ENCODE measurements at regions not wholly inside any gene's neighbourhood (a gene's known extent, or its start where the extent isn't known, plus 50 kb on each side); places are given as distances from the start of the nearest gene placed in this dataset.

GRCh38 chr2:144015655-144016245 is 504.2 kb downstream of the ZEB2 start:
- DNase-seq (ENCODE audit: low read depth), result peak; percentile 96
- no peak overlapping the region for H3K4me3 ChIP-seq (ENCODE audit: low read length)
- TF ChIP-seq, protein P1, sequence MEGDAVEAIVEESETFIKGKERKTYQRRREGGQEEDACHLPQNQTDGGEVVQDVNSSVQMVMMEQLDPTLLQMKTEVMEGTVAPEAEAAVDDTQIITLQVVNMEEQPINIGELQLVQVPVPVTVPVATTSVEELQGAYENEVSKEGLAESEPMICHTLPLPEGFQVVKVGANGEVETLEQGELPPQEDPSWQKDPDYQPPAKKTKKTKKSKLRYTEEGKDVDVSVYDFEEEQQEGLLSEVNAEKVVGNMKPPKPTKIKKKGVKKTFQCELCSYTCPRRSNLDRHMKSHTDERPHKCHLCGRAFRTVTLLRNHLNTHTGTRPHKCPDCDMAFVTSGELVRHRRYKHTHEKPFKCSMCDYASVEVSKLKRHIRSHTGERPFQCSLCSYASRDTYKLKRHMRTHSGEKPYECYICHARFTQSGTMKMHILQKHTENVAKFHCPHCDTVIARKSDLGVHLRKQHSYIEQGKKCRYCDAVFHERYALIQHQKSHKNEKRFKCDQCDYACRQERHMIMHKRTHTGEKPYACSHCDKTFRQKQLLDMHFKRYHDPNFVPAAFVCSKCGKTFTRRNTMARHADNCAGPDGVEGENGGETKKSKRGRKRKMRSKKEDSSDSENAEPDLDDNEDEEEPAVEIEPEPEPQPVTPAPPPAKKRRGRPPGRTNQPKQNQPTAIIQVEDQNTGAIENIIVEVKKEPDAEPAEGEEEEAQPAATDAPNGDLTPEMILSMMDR (IDR thresholded peaks at IDR 0.05; ENCODE audit: insufficient read depth, low read depth, low read length, missing control alignments), result no peak

DNA sequence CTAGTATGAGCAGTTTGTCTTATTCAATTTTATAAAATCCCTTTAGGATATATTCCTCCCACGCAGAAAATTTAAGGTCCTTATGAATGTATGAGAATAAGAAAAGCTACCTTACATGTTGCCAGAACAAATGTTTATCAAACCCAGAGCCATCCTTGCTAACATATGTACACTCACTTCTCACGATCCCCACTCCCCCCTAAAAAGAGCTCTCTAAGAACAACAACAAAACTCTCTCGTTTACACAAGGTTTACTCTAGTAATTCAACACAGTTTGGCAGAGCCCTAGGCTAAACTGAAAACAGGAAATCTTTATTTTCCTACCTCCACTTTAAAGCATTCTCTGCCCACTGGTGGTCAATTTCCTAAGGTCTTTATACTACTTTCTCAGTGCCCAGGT is 504.9 kb downstream of the ZEB2 start:
- no peak for DNase-seq (ENCODE audit: low read depth)
- H3K4me3 ChIP-seq (ENCODE audit: low read length), result no peak overlapping the region
- TF ChIP-seq, protein P1 (IDR thresholded peaks at IDR 0.05; ENCODE audit: insufficient read depth, low read depth, low read length, missing control alignments), result no peak

GRCh38 chr2:144014103-144014502 is 505.8 kb downstream of the ZEB2 start:
- no peak overlapping the region for H3K4me3 ChIP-seq (ENCODE audit: low read length)

DNA sequence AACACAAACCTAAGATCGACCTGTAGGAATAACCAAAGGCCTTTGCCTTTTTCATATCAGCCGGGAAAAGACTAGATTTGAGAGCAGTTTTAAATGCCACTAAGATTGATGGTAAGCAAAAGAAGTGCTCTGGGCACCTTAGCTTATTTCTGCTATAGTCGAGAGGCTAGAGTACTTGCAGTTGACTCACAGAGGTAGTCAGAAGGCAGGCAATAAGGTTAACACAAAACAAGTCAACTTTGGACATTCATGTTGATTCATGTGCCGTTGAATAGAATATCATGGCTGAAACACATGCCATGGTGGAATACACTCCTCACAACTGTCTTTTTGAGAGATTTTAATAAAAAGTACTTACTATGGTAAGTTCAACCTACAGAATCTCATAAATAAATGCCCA is 507.6 kb downstream of the ZEB2 start:
- peak; percentile 79 for DNase-seq (ENCODE audit: low read depth)
- H3K4me3 ChIP-seq (ENCODE audit: low read length), result no peak overlapping the region
- TF ChIP-seq, protein P1 (IDR thresholded peaks at IDR 0.05; ENCODE audit: insufficient read depth, low read depth, low read length, missing control alignments), result no peak

More at GRCh38 chr2:144014103-144014502, 505.8 kb downstream of the ZEB2 start:
- TF ChIP-seq, protein P1 (IDR thresholded peaks at IDR 0.05; ENCODE audit: insufficient read depth, low read depth, low read length, missing control alignments), result no peak
- DNase-seq (ENCODE audit: low read depth), result peak; percentile 73

DNA sequence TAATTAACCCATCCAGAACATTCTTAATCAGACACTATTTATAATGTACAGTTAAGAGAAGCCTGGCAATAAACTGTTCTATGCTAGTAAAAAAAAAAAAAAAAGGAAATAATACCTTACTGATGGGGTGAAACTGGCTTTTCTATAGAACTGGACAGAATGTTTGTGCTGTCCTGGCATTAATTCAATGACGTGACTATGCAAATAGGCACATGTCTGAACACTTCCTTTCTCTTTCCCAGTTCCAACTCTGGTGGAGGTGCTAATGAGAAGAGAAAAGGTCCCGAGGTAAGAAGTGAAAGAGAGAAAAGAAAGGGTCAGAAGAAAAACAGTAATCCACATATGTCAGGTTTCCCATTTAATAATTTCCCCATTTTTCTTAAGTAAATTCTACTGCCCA is 508.4 kb downstream of the ZEB2 start:
- TF ChIP-seq, protein P1 (IDR thresholded peaks at IDR 0.05; ENCODE audit: insufficient read depth, low read depth, low read length, missing control alignments), result no peak
- H3K4me3 ChIP-seq (ENCODE audit: low read length), result no peak overlapping the region
- DNase-seq (ENCODE audit: low read depth), result peak; percentile 72

- no peak overlapping the region for H3K4me3 ChIP-seq (ENCODE audit: low read length)
- TF ChIP-seq, protein P1 (IDR thresholded peaks at IDR 0.05; ENCODE audit: insufficient read depth, low read depth, low read length, missing control alignments), result no peak
- DNase-seq (ENCODE audit: low read depth), result no peak
Measured at GRCh38 chr2:144011098-144011497, 508.8 kb downstream of the ZEB2 start.

All from epithelial cell of esophagus (primary cell).